Liver (tissue), 8 donors: ENCODE measurements at regions not wholly inside any gene's neighbourhood (a gene's known extent, or its start where the extent isn't known, plus 50 kb on each side); places are given as distances from the start of the nearest gene placed in this dataset.

Source experiments
- DNase-seq: peaks from one replicate; pipeline ENCODE4 v3.0.0-alpha.2; 2017; ENCODE audit warnings: low spot score
- H3K27ac ChIP-seq, 2 donors: one replicate each; pipeline ENCODE4 v1.7.0; 2013; ENCODE audit warnings: inconsistent platforms in 2 of 2, low read length in 2 of 2, control low read depth in 1 of 2, low read depth in 1 of 2, mild to moderate bottlenecking in 1 of 2
- H3K27me3 ChIP-seq, 4 donors: one replicate each; pipeline versions ENCODE4 v1.6.1 to v1.7.0; 2013; ENCODE audit warnings: low read length in 3 of 4, inconsistent platforms in 1 of 4, mild to moderate bottlenecking in 1 of 4, moderate library complexity in 1 of 4; ENCODE audit not compliant: control insufficient read depth in 4 of 4, insufficient read depth in 4 of 4
- H3K36me3 ChIP-seq, 4 donors: one replicate each; pipeline versions ENCODE4 v1.6.1 to v1.7.0; 2013; ENCODE audit warnings: low read length in 3 of 4, mild to moderate bottlenecking in 3 of 4, low read depth in 1 of 4, moderate library complexity in 1 of 4; ENCODE audit not compliant: control insufficient read depth in 4 of 4, insufficient read depth in 3 of 4
- H3K4me1 ChIP-seq, 4 donors: one replicate each; pipeline versions ENCODE4 v1.6.1 to v1.7.0; 2013; ENCODE audit warnings: low read length in 3 of 4, mild to moderate bottlenecking in 3 of 4, moderate library complexity in 1 of 4; ENCODE audit not compliant: control insufficient read depth in 4 of 4, insufficient read depth in 4 of 4
- H3K4me3 ChIP-seq, 3 donors: one replicate each; pipeline versions ENCODE4 v1.6.1 to v1.7.0; 2013; ENCODE audit warnings: low read length in 3 of 3, control low read depth in 1 of 3, low read depth in 1 of 3, mild to moderate bottlenecking in 1 of 3
- H3K9ac ChIP-seq, 2 donors: one replicate each; pipeline ENCODE4 v1.7.0; 2013; ENCODE audit warnings: low read length in 2 of 2, mild to moderate bottlenecking in 2 of 2, moderate library complexity in 2 of 2, control low read depth in 1 of 2, low read depth in 1 of 2
- H3K9me3 ChIP-seq, 4 donors: one replicate each; pipeline versions ENCODE4 v1.6.1 to v1.7.0; 2013; ENCODE audit warnings: low read length in 3 of 4; ENCODE audit not compliant: control insufficient read depth in 4 of 4
- ATF3 ChIP-seq: IDR thresholded peaks from 2 replicates; pipeline ENCODE4 v1.6.1; 2016; ENCODE audit warnings: antibody characterized with exemption
- CTCF ChIP-seq: fragments of 150-350 bp; IDR thresholded peaks from 2 replicates; pipeline ENCODE4 v1.5.1; 2017; ENCODE audit warnings: improper control_type of control experiment, low read depth, low read length; ENCODE audit not compliant: missing input control
- EGR1 ChIP-seq, 2 donors: IDR thresholded peaks; 2 replicates each; pipeline ENCODE4 v1.6.1; 2016 to 2018; ENCODE audit warnings: antibody characterized with exemption in 2 of 2, low read depth in 2 of 2
- FOXA1 ChIP-seq: IDR thresholded peaks from 2 replicates; pipeline ENCODE4 v1.6.1; 2016; ENCODE audit warnings: antibody characterized with exemption
- FOXA2 ChIP-seq: IDR thresholded peaks from 2 replicates; pipeline ENCODE4 v1.6.1; 2016; ENCODE audit warnings: antibody characterized with exemption
- GABPA ChIP-seq, 2 donors: IDR thresholded peaks in 1 of 2; conservative IDR thresholded peaks in 1 of 2; 2 replicates each; pipeline ENCODE4 v1.6.1; 2016; ENCODE audit warnings: antibody characterized with exemption in 2 of 2, mild to moderate bottlenecking in 1 of 2, moderate library complexity in 1 of 2
- HNF4A ChIP-seq, 2 donors: conservative IDR thresholded peaks; 2 replicates each; pipeline ENCODE4 v1.6.1; 2016; ENCODE audit warnings: antibody characterized with exemption in 2 of 2, mild to moderate bottlenecking in 2 of 2
- HNF4G ChIP-seq: IDR thresholded peaks from 2 replicates; pipeline ENCODE4 v1.6.1; 2016; ENCODE audit warnings: antibody characterized with exemption
- JUND ChIP-seq, 2 donors: IDR thresholded peaks; 2 replicates each; pipeline ENCODE4 v1.6.1; 2016; ENCODE audit warnings: antibody characterized with exemption in 2 of 2
- MAX ChIP-seq: IDR thresholded peaks from 2 replicates; pipeline ENCODE4 v1.6.1; 2016; ENCODE audit warnings: antibody characterized with exemption
- NR2F2 ChIP-seq: IDR thresholded peaks from 2 replicates; pipeline ENCODE4 v1.6.1; 2016; ENCODE audit warnings: antibody characterized with exemption
- RAD21 ChIP-seq, 2 donors: IDR thresholded peaks; 2 replicates each; pipeline ENCODE4 v1.6.1; 2016; ENCODE audit warnings: antibody characterized with exemption in 2 of 2, mild to moderate bottlenecking in 2 of 2
- REST ChIP-seq: IDR thresholded peaks from 2 replicates; pipeline ENCODE4 v1.6.1; 2016; ENCODE audit warnings: antibody characterized with exemption, mild to moderate bottlenecking
- RXRA ChIP-seq, 2 donors: IDR thresholded peaks; 2 replicates each; pipeline ENCODE4 v1.6.1; 2017 to 2018; ENCODE audit warnings: antibody characterized with exemption in 2 of 2, mild to moderate bottlenecking in 1 of 2
- SP1 ChIP-seq: IDR thresholded peaks from 2 replicates; pipeline ENCODE4 v1.6.1; 2018; ENCODE audit warnings: antibody characterized with exemption, mild to moderate bottlenecking
- TAF1 ChIP-seq: conservative IDR thresholded peaks from 2 replicates; pipeline ENCODE4 v1.6.1; 2016; ENCODE audit warnings: antibody characterized with exemption, mild to moderate bottlenecking
- YY1 ChIP-seq: IDR thresholded peaks from 2 replicates; pipeline ENCODE4 v1.6.1; 2016; ENCODE audit warnings: antibody characterized with exemption, mild to moderate bottlenecking
- ZBTB33 ChIP-seq: IDR thresholded peaks from 2 replicates; pipeline ENCODE4 v1.6.1; 2016; ENCODE audit warnings: antibody characterized with exemption
- WGBS: extraction: QIAGEN DNeasy Blood & Tissue Kit; methylation state at CpG from one replicate; pipeline ENCODE4 v1.1.7; 2013; 5-methylcytosine and 5-hydroxymethylcytosine counted together
- donor health status: healthy.
- donor health status: healthy.
- donor health status: healthy.
- donor health status: healthy.
- donor health status: healthy.

GRCh38 chr2:190767821-190768220 is 112.8 kb upstream of the GLS start:
- Histone ChIP-seq H3K36me3 (no peaks in the 10 kb centered on the region), H3K27ac (no peak overlapping the region), H3K9me3 (no peaks in the 10 kb centered on the region), H3K9ac (no peak overlapping the region), H3K27me3 (no peaks in the 10 kb centered on the region), H3K4me3 (no peak overlapping the region), H3K4me1 (no peaks in the 10 kb centered on the region)
- DNase-seq, result no peak
- WGBS, result 88% methylated on average over 3 of the region's 3 CpGs
- TF ChIP-seq RAD21 (IDR thresholded peaks at IDR 0.05), result no peak
- TF ChIP-seq FOXA1, result no peak

GRCh38 chr2:190769258-190769657 is 111.4 kb upstream of the GLS start:
- Histone ChIP-seq H3K9ac (no peak overlapping the region), H3K36me3 (no peaks in the 10 kb centered on the region), H3K27me3 (no peaks in the 10 kb centered on the region), H3K9me3 (no peaks in the 10 kb centered on the region), H3K4me3 (no peak overlapping the region), H3K4me1 (no peaks in the 10 kb centered on the region), H3K27ac (no peak overlapping the region)
- no peak for TF ChIP-seq EGR1 (IDR thresholded peaks at IDR 0.05; ENCODE audit: low read depth in 2 of 2)
- TF ChIP-seq FOXA1, result no peak
- TF ChIP-seq RAD21 (IDR thresholded peaks at IDR 0.05), result no peak
- no peak for TF ChIP-seq NR2F2
- TF ChIP-seq GABPA (IDR thresholded peaks at IDR 0.05 in 1 of 2, conservative IDR thresholded peaks at IDR 0.05 in 1 of 2), result no peak
- TF ChIP-seq SP1, result no peak
- no peak for TF ChIP-seq HNF4A (conservative IDR thresholded peaks at IDR 0.05)
- no peak for TF ChIP-seq TAF1
- TF ChIP-seq ZBTB33, result no peak
- no peak for TF ChIP-seq JUND (IDR thresholded peaks at IDR 0.05)
- no peak for TF ChIP-seq FOXA2
- no peak for DNase-seq

- H3K4me1 ChIP-seq, result no peaks in the 10 kb centered on the region
- no peak for DNase-seq
- no peak for TF ChIP-seq EGR1 (IDR thresholded peaks at IDR 0.05; ENCODE audit: low read depth in 2 of 2)
- TF ChIP-seq HNF4A (conservative IDR thresholded peaks at IDR 0.05), result no peak
- TF ChIP-seq ZBTB33, result no peak
- TF ChIP-seq GABPA (IDR thresholded peaks at IDR 0.05 in 1 of 2, conservative IDR thresholded peaks at IDR 0.05 in 1 of 2), result no peak
- TF ChIP-seq RXRA (IDR thresholded peaks at IDR 0.05), result no peak
- TF ChIP-seq SP1, result no peak
- no peak for TF ChIP-seq HNF4G
- no peak for TF ChIP-seq YY1
- no peak for TF ChIP-seq CTCF
- no peak for TF ChIP-seq MAX
- no peak for TF ChIP-seq RAD21 (IDR thresholded peaks at IDR 0.05)
- TF ChIP-seq FOXA2, result no peak
- TF ChIP-seq REST, result no peak
- no peak for TF ChIP-seq NR2F2
- no peak for TF ChIP-seq JUND (IDR thresholded peaks at IDR 0.05)
- no peak for TF ChIP-seq ATF3
- H3K36me3 ChIP-seq, result no peaks in the 10 kb centered on the region
- H3K27ac ChIP-seq, result no peak overlapping the region
- H3K9me3 ChIP-seq, result no peaks in the 10 kb centered on the region
- H3K27me3 ChIP-seq, result no peaks in the 10 kb centered on the region
- H3K4me3 ChIP-seq, result no peak overlapping the region
- no peak overlapping the region for H3K9ac ChIP-seq
Observed at GRCh38 chr2:190771726-190772125, 108.9 kb upstream of the GLS start.
